HepG2 (cell line): ENCODE measurements at regions not wholly inside any gene's neighbourhood (a gene's known extent, or its start where the extent isn't known, plus 50 kb on each side); places are given as distances from the start of the nearest gene placed in this dataset.

Experiments
- CEBPG ChIP-seq: IDR thresholded peaks from 2 replicates; pipeline ENCODE4 v1.6.1; 2016
- KLF6 ChIP-seq: IDR thresholded peaks from 2 replicates; pipeline ENCODE4 v1.8.0; 2016; ENCODE audit warnings: missing biosample characterization, missing genetic modification reagents
- TOE1 ChIP-seq: sonication (generic); formaldehyde crosslinking; IDR thresholded peaks from 2 replicates; pipeline ENCODE4 v1.4.0; 2020; ENCODE audit warnings: mild to moderate bottlenecking, missing genetic modification reagents
- ZMYM2 ChIP-seq: sonication (generic); formaldehyde crosslinking; IDR thresholded peaks from 2 replicates; pipeline ENCODE4 v1.8.0; 2022; ENCODE audit warnings: mild to moderate bottlenecking, missing genetic modification reagents
- ZNF224 ChIP-seq: sonication (generic); formaldehyde crosslinking; IDR thresholded peaks from 2 replicates; pipeline ENCODE4 v1.5.0; 2020; ENCODE audit warnings: mild to moderate bottlenecking, missing genetic modification reagents
- ZNF282 ChIP-seq: fragments of 450-650 bp; IDR thresholded peaks from 2 replicates; pipeline ENCODE4 v1.6.1; 2018; ENCODE audit not compliant: partially characterized antibody
- TF ChIP-seq, protein P1 (sequence below): sonication (generic); formaldehyde crosslinking; IDR thresholded peaks from 2 replicates; pipeline ENCODE4 v1.5.1; 2020; ENCODE audit warnings: mild to moderate bottlenecking, moderate library complexity, missing genetic modification reagents
- TF ChIP-seq, protein P2 (sequence below): sonication (generic); formaldehyde crosslinking; IDR thresholded peaks from 2 replicates; pipeline ENCODE4 v1.5.0; 2020; ENCODE audit warnings: missing genetic modification reagents
- TF ChIP-seq, protein P3 (sequence below): sonication (generic); formaldehyde crosslinking; IDR thresholded peaks from 2 replicates; pipeline ENCODE4 v1.4.0; 2020; ENCODE audit warnings: missing genetic modification reagents
- TF ChIP-seq, protein P4 (sequence below): sonication (generic); formaldehyde crosslinking; IDR thresholded peaks from 2 replicates; pipeline ENCODE4 v1.4.0; 2020; ENCODE audit warnings: missing genetic modification reagents
- TF ChIP-seq, protein P5 (sequence below): sonication (generic); formaldehyde crosslinking; IDR thresholded peaks from 2 replicates; pipeline ENCODE4 v1.8.1; 2023; ENCODE audit warnings: mild to moderate bottlenecking, missing genetic modification reagents, borderline replicate concordance
- TF ChIP-seq, protein P6 (sequence below): sonication (generic); formaldehyde crosslinking; IDR thresholded peaks from 2 replicates; pipeline ENCODE4 v1.8.1; 2023; ENCODE audit warnings: mild to moderate bottlenecking, missing genetic modification reagents

DNA sequence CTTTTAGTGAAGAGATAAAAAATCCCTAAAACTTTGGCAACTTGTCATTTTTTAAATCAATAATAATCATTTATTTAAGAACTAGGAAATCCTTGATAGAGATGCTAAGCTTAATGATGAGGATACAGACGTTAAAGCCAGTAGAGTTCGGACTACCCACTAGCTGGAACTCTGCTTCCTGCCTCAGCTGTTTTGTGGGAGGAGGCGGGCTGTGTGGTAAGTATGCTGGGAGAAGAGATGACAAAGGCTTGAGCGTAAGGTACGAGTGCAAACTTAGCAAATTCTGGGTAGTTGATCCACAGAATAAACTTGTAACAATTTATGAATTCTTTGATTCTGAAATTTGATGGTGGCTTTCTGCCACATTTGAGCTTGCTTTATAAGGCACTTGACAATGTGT lies 111.2 kb upstream of the NANOGP8 start (continued):
- TF ChIP-seq, protein P1, sequence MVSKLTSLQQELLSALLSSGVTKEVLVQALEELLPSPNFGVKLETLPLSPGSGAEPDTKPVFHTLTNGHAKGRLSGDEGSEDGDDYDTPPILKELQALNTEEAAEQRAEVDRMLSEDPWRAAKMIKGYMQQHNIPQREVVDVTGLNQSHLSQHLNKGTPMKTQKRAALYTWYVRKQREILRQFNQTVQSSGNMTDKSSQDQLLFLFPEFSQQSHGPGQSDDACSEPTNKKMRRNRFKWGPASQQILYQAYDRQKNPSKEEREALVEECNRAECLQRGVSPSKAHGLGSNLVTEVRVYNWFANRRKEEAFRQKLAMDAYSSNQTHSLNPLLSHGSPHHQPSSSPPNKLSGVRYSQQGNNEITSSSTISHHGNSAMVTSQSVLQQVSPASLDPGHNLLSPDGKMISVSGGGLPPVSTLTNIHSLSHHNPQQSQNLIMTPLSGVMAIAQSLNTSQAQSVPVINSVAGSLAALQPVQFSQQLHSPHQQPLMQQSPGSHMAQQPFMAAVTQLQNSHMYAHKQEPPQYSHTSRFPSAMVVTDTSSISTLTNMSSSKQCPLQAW, result no peak
- TF ChIP-seq, protein P2, sequence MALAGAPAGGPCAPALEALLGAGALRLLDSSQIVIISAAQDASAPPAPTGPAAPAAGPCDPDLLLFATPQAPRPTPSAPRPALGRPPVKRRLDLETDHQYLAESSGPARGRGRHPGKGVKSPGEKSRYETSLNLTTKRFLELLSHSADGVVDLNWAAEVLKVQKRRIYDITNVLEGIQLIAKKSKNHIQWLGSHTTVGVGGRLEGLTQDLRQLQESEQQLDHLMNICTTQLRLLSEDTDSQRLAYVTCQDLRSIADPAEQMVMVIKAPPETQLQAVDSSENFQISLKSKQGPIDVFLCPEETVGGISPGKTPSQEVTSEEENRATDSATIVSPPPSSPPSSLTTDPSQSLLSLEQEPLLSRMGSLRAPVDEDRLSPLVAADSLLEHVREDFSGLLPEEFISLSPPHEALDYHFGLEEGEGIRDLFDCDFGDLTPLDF (CRISPR knock-in tag), result no peak
- no peak for TF ChIP-seq ZMYM2 (CRISPR knock-in tag)
- no peak for TF ChIP-seq CEBPG (CRISPR knock-in tag)
- TF ChIP-seq, protein P3, sequence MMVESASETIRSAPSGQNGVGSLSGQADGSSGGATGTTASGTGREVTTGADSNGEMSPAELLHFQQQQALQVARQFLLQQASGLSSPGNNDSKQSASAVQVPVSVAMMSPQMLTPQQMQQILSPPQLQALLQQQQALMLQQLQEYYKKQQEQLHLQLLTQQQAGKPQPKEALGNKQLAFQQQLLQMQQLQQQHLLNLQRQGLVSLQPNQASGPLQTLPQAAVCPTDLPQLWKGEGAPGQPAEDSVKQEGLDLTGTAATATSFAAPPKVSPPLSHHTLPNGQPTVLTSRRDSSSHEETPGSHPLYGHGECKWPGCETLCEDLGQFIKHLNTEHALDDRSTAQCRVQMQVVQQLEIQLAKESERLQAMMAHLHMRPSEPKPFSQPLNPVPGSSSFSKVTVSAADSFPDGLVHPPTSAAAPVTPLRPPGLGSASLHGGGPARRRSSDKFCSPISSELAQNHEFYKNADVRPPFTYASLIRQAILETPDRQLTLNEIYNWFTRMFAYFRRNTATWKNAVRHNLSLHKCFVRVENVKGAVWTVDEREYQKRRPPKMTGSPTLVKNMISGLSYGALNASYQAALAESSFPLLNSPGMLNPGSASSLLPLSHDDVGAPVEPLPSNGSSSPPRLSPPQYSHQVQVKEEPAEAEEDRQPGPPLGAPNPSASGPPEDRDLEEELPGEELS, result no peak
- TF ChIP-seq ZNF224 (CRISPR knock-in tag), result no peak
- no peak for TF ChIP-seq TOE1 (CRISPR knock-in tag)
- no peak for TF ChIP-seq ZNF282
- TF ChIP-seq, protein P4, sequence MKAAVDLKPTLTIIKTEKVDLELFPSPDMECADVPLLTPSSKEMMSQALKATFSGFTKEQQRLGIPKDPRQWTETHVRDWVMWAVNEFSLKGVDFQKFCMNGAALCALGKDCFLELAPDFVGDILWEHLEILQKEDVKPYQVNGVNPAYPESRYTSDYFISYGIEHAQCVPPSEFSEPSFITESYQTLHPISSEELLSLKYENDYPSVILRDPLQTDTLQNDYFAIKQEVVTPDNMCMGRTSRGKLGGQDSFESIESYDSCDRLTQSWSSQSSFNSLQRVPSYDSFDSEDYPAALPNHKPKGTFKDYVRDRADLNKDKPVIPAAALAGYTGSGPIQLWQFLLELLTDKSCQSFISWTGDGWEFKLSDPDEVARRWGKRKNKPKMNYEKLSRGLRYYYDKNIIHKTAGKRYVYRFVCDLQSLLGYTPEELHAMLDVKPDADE (CRISPR knock-in tag), result no peak
- TF ChIP-seq, protein P5, sequence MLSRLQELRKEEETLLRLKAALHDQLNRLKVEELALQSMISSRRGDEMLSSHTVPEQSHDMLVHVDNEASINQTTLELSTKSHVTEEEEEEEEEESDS (CRISPR knock-in tag), result no peak
- TF ChIP-seq, protein P6, sequence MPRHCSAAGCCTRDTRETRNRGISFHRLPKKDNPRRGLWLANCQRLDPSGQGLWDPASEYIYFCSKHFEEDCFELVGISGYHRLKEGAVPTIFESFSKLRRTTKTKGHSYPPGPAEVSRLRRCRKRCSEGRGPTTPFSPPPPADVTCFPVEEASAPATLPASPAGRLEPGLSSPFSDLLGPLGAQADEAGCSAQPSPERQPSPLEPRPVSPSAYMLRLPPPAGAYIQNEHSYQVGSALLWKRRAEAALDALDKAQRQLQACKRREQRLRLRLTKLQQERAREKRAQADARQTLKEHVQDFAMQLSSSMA (CRISPR knock-in tag), result no peak
- TF ChIP-seq KLF6 (CRISPR knock-in tag), result no peak
